ENCODE measurements at regions not wholly inside any gene's neighbourhood (a gene's known extent, or its start where the extent isn't known, plus 50 kb on each side); places are given as distances from the start of the nearest gene placed in this dataset.

DNA sequence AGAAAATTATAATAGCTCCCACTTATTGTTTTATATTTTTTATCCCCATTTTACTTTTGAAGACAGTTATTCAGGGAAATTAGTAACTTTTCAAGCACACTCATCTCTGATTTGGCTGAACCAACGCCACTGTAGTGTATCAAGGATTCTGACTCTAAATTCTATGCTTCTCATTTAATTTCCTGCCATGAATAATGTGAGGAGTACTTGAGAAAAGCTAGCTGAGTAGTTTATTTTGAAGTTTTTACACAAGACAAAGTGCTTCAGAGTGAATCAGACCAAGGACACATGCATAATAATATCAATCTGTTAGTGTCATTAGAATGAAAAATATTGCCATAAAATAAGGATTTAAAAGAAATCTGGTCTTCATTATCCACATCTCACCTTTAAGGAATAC is 329.9 kb downstream of the SLITRK6 start:
- no peak overlapping the region for H3K4me3 ChIP-seq

GRCh38 chr13:85462792-85463425 is 336.3 kb downstream of the SLITRK6 start:
- Histone ChIP-seq H3K27me3 (no peaks in the 10 kb centered on the region), H3K4me1 (peaks cover 0 to 7% (median 0%) of the 10 kb centered on the region in 3 donors), H3K27ac (no peak overlapping the region), H3K36me3 (no peaks in the 10 kb centered on the region), H3K4me3 (no peak overlapping the region), H3K9me3 (peaks cover 0 to 1% (median 1%) of the 10 kb centered on the region in 3 donors)
- TF ChIP-seq, protein P1, sequence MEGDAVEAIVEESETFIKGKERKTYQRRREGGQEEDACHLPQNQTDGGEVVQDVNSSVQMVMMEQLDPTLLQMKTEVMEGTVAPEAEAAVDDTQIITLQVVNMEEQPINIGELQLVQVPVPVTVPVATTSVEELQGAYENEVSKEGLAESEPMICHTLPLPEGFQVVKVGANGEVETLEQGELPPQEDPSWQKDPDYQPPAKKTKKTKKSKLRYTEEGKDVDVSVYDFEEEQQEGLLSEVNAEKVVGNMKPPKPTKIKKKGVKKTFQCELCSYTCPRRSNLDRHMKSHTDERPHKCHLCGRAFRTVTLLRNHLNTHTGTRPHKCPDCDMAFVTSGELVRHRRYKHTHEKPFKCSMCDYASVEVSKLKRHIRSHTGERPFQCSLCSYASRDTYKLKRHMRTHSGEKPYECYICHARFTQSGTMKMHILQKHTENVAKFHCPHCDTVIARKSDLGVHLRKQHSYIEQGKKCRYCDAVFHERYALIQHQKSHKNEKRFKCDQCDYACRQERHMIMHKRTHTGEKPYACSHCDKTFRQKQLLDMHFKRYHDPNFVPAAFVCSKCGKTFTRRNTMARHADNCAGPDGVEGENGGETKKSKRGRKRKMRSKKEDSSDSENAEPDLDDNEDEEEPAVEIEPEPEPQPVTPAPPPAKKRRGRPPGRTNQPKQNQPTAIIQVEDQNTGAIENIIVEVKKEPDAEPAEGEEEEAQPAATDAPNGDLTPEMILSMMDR (IDR thresholded peaks at IDR 0.05): no peak
- no peak for TF ChIP-seq POLR2A (IDR thresholded peaks at IDR 0.05)
- intact Hi-C loops (cut with DNase I): no loop called here
- WGBS, 2 donors: 80 to 88% methylated on average over 3 of the region's 3 CpGs
- DNase-seq: no peak

More for the DNA sequence above, 329.9 kb downstream of the SLITRK6 start:
- Histone ChIP-seq H3K36me3 (no peaks in the 10 kb centered on the region), H3K4me1 (no peaks in the 10 kb centered on the region), H3K27me3 (no peaks in the 10 kb centered on the region), H3K9me3 (no peaks in the 10 kb centered on the region), H3K27ac (no peak overlapping the region)
- intact Hi-C loops (cut with DNase I): no loop called here
- no peak for TF ChIP-seq POLR2A (IDR thresholded peaks at IDR 0.05)
- TF ChIP-seq, protein P1 (IDR thresholded peaks at IDR 0.05): no peak
- WGBS, 2 donors: 76 to 86% methylated on average over 1 of the region's 1 CpG
- DNase-seq: no peak

- 33 to 38% methylated on average over 1 of the region's 1 CpG for WGBS, 2 donors
- no peak overlapping the region for H3K27ac ChIP-seq
- no peaks in the 10 kb centered on the region for H3K36me3 ChIP-seq
- H3K4me1 ChIP-seq: peaks cover 0 to 7% (median 0%) of the 10 kb centered on the region in 3 donors
- intact Hi-C loops (cut with DNase I): no loop called here
- TF ChIP-seq, protein P1 (IDR thresholded peaks at IDR 0.05): no peak
- no peak for TF ChIP-seq POLR2A (IDR thresholded peaks at IDR 0.05)
- DNase-seq: no peak
- H3K9me3 ChIP-seq: peaks cover 0 to 12% (median 11%) of the 10 kb centered on the region in 3 donors
- H3K4me3 ChIP-seq: no peak overlapping the region
- H3K27me3 ChIP-seq: no peaks in the 10 kb centered on the region
These were observed 337.6 kb downstream of the SLITRK6 start for GRCh38 chr13:85461621-85462020.

DNA sequence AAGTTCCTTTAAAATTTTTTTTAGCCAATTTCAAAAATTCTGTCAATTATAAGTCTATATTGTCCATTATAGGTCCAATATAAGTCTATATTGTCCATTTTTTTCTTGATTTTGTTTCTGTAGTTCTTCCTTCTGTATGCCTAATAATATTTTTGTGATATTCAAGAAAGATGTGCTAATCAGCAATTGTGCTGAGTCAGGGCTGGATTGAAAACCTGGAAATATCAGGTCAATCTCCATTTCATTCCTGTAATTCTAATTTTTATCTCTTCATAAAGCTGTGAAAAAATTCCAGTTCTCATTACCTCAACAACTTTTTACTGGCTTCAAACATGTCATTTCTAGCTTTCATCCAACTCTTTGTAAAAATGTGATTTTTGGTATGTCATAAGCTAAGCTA is 353.7 kb downstream of the SLITRK6 start:
- TF ChIP-seq, protein P1 (IDR thresholded peaks at IDR 0.05): no peak
- TF ChIP-seq POLR2A (IDR thresholded peaks at IDR 0.05): no peak
- DNase-seq: no peak

DNA sequence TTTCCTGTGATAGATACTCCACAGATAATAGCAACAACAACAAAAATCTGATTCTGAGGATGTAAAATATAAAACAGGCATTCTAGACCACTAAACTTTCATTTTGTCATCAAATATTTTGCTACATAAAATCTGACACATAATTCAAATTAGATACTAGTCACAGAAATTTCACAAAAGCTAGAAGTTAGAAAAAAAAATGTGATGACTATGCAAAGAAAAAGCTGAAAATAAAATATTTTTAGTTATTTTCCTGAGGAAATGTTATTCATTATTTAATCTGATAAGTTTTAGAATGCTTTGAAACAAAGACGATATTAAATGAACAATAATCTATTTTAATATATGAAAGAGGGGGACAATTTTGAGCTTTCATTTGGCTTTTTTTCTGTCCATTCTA is 357.2 kb downstream of the SLITRK6 start:
- 88 to 94% methylated on average over 1 of the region's 1 CpG for WGBS, 2 donors
- no peak overlapping the region for H3K4me3 ChIP-seq
- no peaks in the 10 kb centered on the region for H3K36me3 ChIP-seq
- no peaks in the 10 kb centered on the region for H3K4me1 ChIP-seq
- TF ChIP-seq, protein P1 (IDR thresholded peaks at IDR 0.05): no peak
- no peak for TF ChIP-seq POLR2A (IDR thresholded peaks at IDR 0.05)
- no peak for DNase-seq
- intact Hi-C loops (cut with DNase I): no loop called here
- no peaks in the 10 kb centered on the region for H3K9me3 ChIP-seq
- H3K27ac ChIP-seq: no peak overlapping the region
- H3K27me3 ChIP-seq: no peaks in the 10 kb centered on the region

More for the DNA sequence above, 353.7 kb downstream of the SLITRK6 start:
- Histone ChIP-seq H3K4me1 (no peaks in the 10 kb centered on the region), H3K36me3 (no peaks in the 10 kb centered on the region), H3K9me3 (no peaks in the 10 kb centered on the region), H3K4me3 (no peak overlapping the region), H3K27me3 (no peaks in the 10 kb centered on the region), H3K27ac (no peak overlapping the region)
- intact Hi-C loops (cut with DNase I): no loop called here

Measured in esophagus squamous epithelium (tissue), 5 donors.